ENCODE measurements at regions not wholly inside any gene's neighbourhood (a gene's known extent, or its start where the extent isn't known, plus 50 kb on each side); places are given as distances from the start of the nearest gene placed in this dataset.
"Not testable (repeated sequence)": the region's sequence is repeated elsewhere in the genome, so short reads cannot be mapped to it uniquely, and the experiment has no call there.

GRCh38 chr14:84929086-84929485, 600.9 kb upstream of the FLRT2 start:
- DNase-seq, result no peak
- WGBS (ENCODE audit: insufficient coverage, low lambda C conversion rate), result 88% methylated on average over 1 of the region's 1 CpG
- Histone ChIP-seq H3K4me3 (ENCODE audit: low read length) (no peak overlapping the region), H3K9me3 (ENCODE audit: control insufficient read depth, low read depth, low read length) (no peaks in the 10 kb centered on the region), H3K4me1 (ENCODE audit: control insufficient read depth, insufficient read depth, low read length) (no peaks in the 10 kb centered on the region), H3K27me3 (ENCODE audit: control insufficient read depth, insufficient read depth, low read length) (no peaks in the 10 kb centered on the region), H3K36me3 (ENCODE audit: control insufficient read depth, insufficient read depth, low read length) (no peaks in the 10 kb centered on the region), H3K27ac (ENCODE audit: low read length) (no peak overlapping the region)

- H3K36me3 ChIP-seq (ENCODE audit: control insufficient read depth, insufficient read depth, low read length), result no peaks in the 10 kb centered on the region
- no peak for DNase-seq
- WGBS (ENCODE audit: insufficient coverage, low lambda C conversion rate), result no CpG with 5 or more reads among the region's 2 CpGs
Measured at GRCh38 chr14:84929834-84930233, 600.1 kb upstream of the FLRT2 start.

GRCh38 chr14:84937016-84937415, 592.9 kb upstream of the FLRT2 start:
- Histone ChIP-seq H3K4me1 (ENCODE audit: control insufficient read depth, insufficient read depth, low read length) (no peaks in the 10 kb centered on the region), H3K9me3 (ENCODE audit: control insufficient read depth, low read depth, low read length) (no peaks in the 10 kb centered on the region), H3K4me3 (ENCODE audit: low read length) (no peak overlapping the region), H3K27ac (ENCODE audit: low read length) (no peak overlapping the region), H3K36me3 (ENCODE audit: control insufficient read depth, insufficient read depth, low read length) (no peaks in the 10 kb centered on the region), H3K27me3 (ENCODE audit: control insufficient read depth, insufficient read depth, low read length) (no peaks in the 10 kb centered on the region)
- DNase-seq, result no peak
- WGBS (ENCODE audit: insufficient coverage, low lambda C conversion rate), result 58% methylated on average over 2 of the region's 2 CpGs

More at GRCh38 chr14:84929834-84930233, 600.1 kb upstream of the FLRT2 start:
- no peak overlapping the region for H3K27ac ChIP-seq (ENCODE audit: low read length)
- no peaks in the 10 kb centered on the region for H3K9me3 ChIP-seq (ENCODE audit: control insufficient read depth, low read depth, low read length)
- no peaks in the 10 kb centered on the region for H3K4me1 ChIP-seq (ENCODE audit: control insufficient read depth, insufficient read depth, low read length)
- H3K4me3 ChIP-seq (ENCODE audit: low read length), result no peak overlapping the region
- no peaks in the 10 kb centered on the region for H3K27me3 ChIP-seq (ENCODE audit: control insufficient read depth, insufficient read depth, low read length)

GRCh38 chr14:84937449-84937848, 592.5 kb upstream of the FLRT2 start:
- WGBS (ENCODE audit: insufficient coverage, low lambda C conversion rate), result 83% methylated on average over 1 of the region's 2 CpGs
- no peaks in the 10 kb centered on the region for H3K9me3 ChIP-seq (ENCODE audit: control insufficient read depth, low read depth, low read length)
- H3K4me1 ChIP-seq (ENCODE audit: control insufficient read depth, insufficient read depth, low read length), result no peaks in the 10 kb centered on the region
- H3K36me3 ChIP-seq (ENCODE audit: control insufficient read depth, insufficient read depth, low read length), result no peaks in the 10 kb centered on the region
- H3K4me3 ChIP-seq (ENCODE audit: low read length), result no peak overlapping the region
- no peak for DNase-seq
- H3K27me3 ChIP-seq (ENCODE audit: control insufficient read depth, insufficient read depth, low read length), result no peaks in the 10 kb centered on the region
- no peak overlapping the region for H3K27ac ChIP-seq (ENCODE audit: low read length)

GRCh38 chr14:84944901-84945300, 585.0 kb upstream of the FLRT2 start:
- H3K4me3 ChIP-seq (ENCODE audit: low read length); DNase-seq; H3K9me3 ChIP-seq (ENCODE audit: control insufficient read depth, low read depth, low read length); H3K4me1 ChIP-seq (ENCODE audit: control insufficient read depth, insufficient read depth, low read length); H3K27me3 ChIP-seq (ENCODE audit: control insufficient read depth, insufficient read depth, low read length); H3K27ac ChIP-seq (ENCODE audit: low read length); H3K36me3 ChIP-seq (ENCODE audit: control insufficient read depth, insufficient read depth, low read length): not testable (repeated sequence)
- no CpG with 5 or more reads among the region's 6 CpGs for WGBS (ENCODE audit: insufficient coverage, low lambda C conversion rate)

- DNase-seq, result no peak
- Histone ChIP-seq H3K27me3 (ENCODE audit: control insufficient read depth, insufficient read depth, low read length) (no peaks in the 10 kb centered on the region), H3K36me3 (ENCODE audit: control insufficient read depth, insufficient read depth, low read length) (no peaks in the 10 kb centered on the region), H3K4me3 (ENCODE audit: low read length) (no peak overlapping the region), H3K27ac (ENCODE audit: low read length) (no peak overlapping the region), H3K9me3 (ENCODE audit: control insufficient read depth, low read depth, low read length) (no peaks in the 10 kb centered on the region), H3K4me1 (ENCODE audit: control insufficient read depth, insufficient read depth, low read length) (no peaks in the 10 kb centered on the region)
- WGBS (ENCODE audit: insufficient coverage, low lambda C conversion rate), result 80% methylated on average over 1 of the region's 7 CpGs
Measured at GRCh38 chr14:84959851-84960520, 570.0 kb upstream of the FLRT2 start.

- Histone ChIP-seq H3K27me3 (ENCODE audit: control insufficient read depth, insufficient read depth, low read length) (no peaks in the 10 kb centered on the region), H3K27ac (ENCODE audit: low read length) (no peak overlapping the region), H3K4me3 (ENCODE audit: low read length) (no peak overlapping the region), H3K36me3 (ENCODE audit: control insufficient read depth, insufficient read depth, low read length) (no peaks in the 10 kb centered on the region), H3K9me3 (ENCODE audit: control insufficient read depth, low read depth, low read length) (no peaks in the 10 kb centered on the region), H3K4me1 (ENCODE audit: control insufficient read depth, insufficient read depth, low read length) (no peaks in the 10 kb centered on the region)
- no CpG with 5 or more reads among the region's 2 CpGs for WGBS (ENCODE audit: insufficient coverage, low lambda C conversion rate)
- peak; percentile 7 to 17 for DNase-seq
Measured at GRCh38 chr14:84961637-84962036, 568.3 kb upstream of the FLRT2 start.

- 28% methylated on average over 2 of the region's 5 CpGs for WGBS (ENCODE audit: insufficient coverage, low lambda C conversion rate)
- no peak for DNase-seq
- H3K4me1 ChIP-seq (ENCODE audit: control insufficient read depth, insufficient read depth, low read length), result no peaks in the 10 kb centered on the region
- no peaks in the 10 kb centered on the region for H3K36me3 ChIP-seq (ENCODE audit: control insufficient read depth, insufficient read depth, low read length)
- H3K4me3 ChIP-seq (ENCODE audit: low read length), result no peak overlapping the region
- no peaks in the 10 kb centered on the region for H3K27me3 ChIP-seq (ENCODE audit: control insufficient read depth, insufficient read depth, low read length)
- H3K9me3 ChIP-seq (ENCODE audit: control insufficient read depth, low read depth, low read length), result no peaks in the 10 kb centered on the region
- no peak overlapping the region for H3K27ac ChIP-seq (ENCODE audit: low read length)
Measured at GRCh38 chr14:84963518-84963917, 566.4 kb upstream of the FLRT2 start.

GRCh38 chr14:84965279-84965678, 564.7 kb upstream of the FLRT2 start:
- Histone ChIP-seq H3K9me3 (ENCODE audit: control insufficient read depth, low read depth, low read length) (no peaks in the 10 kb centered on the region), H3K4me3 (ENCODE audit: low read length) (no peak overlapping the region), H3K4me1 (ENCODE audit: control insufficient read depth, insufficient read depth, low read length) (no peaks in the 10 kb centered on the region), H3K36me3 (ENCODE audit: control insufficient read depth, insufficient read depth, low read length) (no peaks in the 10 kb centered on the region), H3K27ac (ENCODE audit: low read length) (no peak overlapping the region), H3K27me3 (ENCODE audit: control insufficient read depth, insufficient read depth, low read length) (no peaks in the 10 kb centered on the region)
- WGBS (ENCODE audit: insufficient coverage, low lambda C conversion rate), result 91% methylated on average over 3 of the region's 4 CpGs
- no peak for DNase-seq

GRCh38 chr14:84969501-84969900, 560.4 kb upstream of the FLRT2 start:
- no peak for DNase-seq
- no CpG with 5 or more reads among the region's 4 CpGs for WGBS (ENCODE audit: insufficient coverage, low lambda C conversion rate)
- no peaks in the 10 kb centered on the region for H3K9me3 ChIP-seq (ENCODE audit: control insufficient read depth, low read depth, low read length)
- H3K4me3 ChIP-seq (ENCODE audit: low read length), result no peak overlapping the region
- H3K4me1 ChIP-seq (ENCODE audit: control insufficient read depth, insufficient read depth, low read length), result no peaks in the 10 kb centered on the region
- H3K36me3 ChIP-seq (ENCODE audit: control insufficient read depth, insufficient read depth, low read length), result no peaks in the 10 kb centered on the region
- H3K27ac ChIP-seq (ENCODE audit: low read length), result no peak overlapping the region
- no peaks in the 10 kb centered on the region for H3K27me3 ChIP-seq (ENCODE audit: control insufficient read depth, insufficient read depth, low read length)

GRCh38 chr14:84975241-84975902, 554.6 kb upstream of the FLRT2 start:
- H3K27ac ChIP-seq (ENCODE audit: low read length), result no peak overlapping the region
- no peaks in the 10 kb centered on the region for H3K36me3 ChIP-seq (ENCODE audit: control insufficient read depth, insufficient read depth, low read length)
- WGBS (ENCODE audit: insufficient coverage, low lambda C conversion rate), result 60% methylated on average over 1 of the region's 2 CpGs
- no peaks in the 10 kb centered on the region for H3K4me1 ChIP-seq (ENCODE audit: control insufficient read depth, insufficient read depth, low read length)
- H3K27me3 ChIP-seq (ENCODE audit: control insufficient read depth, insufficient read depth, low read length), result no peaks in the 10 kb centered on the region
- no peak overlapping the region for H3K4me3 ChIP-seq (ENCODE audit: low read length)
- H3K9me3 ChIP-seq (ENCODE audit: control insufficient read depth, low read depth, low read length), result no peaks in the 10 kb centered on the region
- DNase-seq, result no peak
